ENCODE measurements at regions not wholly inside any gene's neighbourhood (a gene's known extent, or its start where the extent isn't known, plus 50 kb on each side); places are given as distances from the start of the nearest gene placed in this dataset.

- H3K36me3 ChIP-seq: no peaks in the 10 kb centered on the region
- DNase-seq (ENCODE audit: low spot score in 2 of 2): no peak
- intact Hi-C loops (cut with DNase I; ENCODE audit: low total_unique reads): no loop called here
- no peaks in the 10 kb centered on the region for H3K4me1 ChIP-seq
- H3K27ac ChIP-seq: no peak overlapping the region
- no peaks in the 10 kb centered on the region for H3K27me3 ChIP-seq
- H3K9me3 ChIP-seq: no peaks in the 10 kb centered on the region
- H3K4me3 ChIP-seq: no peak overlapping the region
- no peak for TF ChIP-seq CTCF (IDR thresholded peaks at IDR 0.05)
- no peak for TF ChIP-seq POLR2A (IDR thresholded peaks at IDR 0.05)
- TF ChIP-seq POLR2AphosphoS5 (IDR thresholded peaks at IDR 0.05): no peak
Measured at GRCh38 chr3:137468446-137468845, 295.7 kb upstream of the SOX14 start.

GRCh38 chr3:137469263-137469662, 294.9 kb upstream of the SOX14 start:
- H3K4me3 ChIP-seq: no peak overlapping the region
- no peak for DNase-seq (ENCODE audit: low spot score in 2 of 2)
- no peaks in the 10 kb centered on the region for H3K36me3 ChIP-seq
- no peak overlapping the region for H3K27ac ChIP-seq
- no peaks in the 10 kb centered on the region for H3K4me1 ChIP-seq
- intact Hi-C loops (cut with DNase I; ENCODE audit: low total_unique reads): no loop called here
- no peaks in the 10 kb centered on the region for H3K27me3 ChIP-seq
- no peaks in the 10 kb centered on the region for H3K9me3 ChIP-seq
- TF ChIP-seq POLR2A (IDR thresholded peaks at IDR 0.05) (no peak), CTCF (IDR thresholded peaks at IDR 0.05) (no peak), POLR2AphosphoS5 (IDR thresholded peaks at IDR 0.05) (no peak)

GRCh38 chr3:137471130-137471529, 293.0 kb upstream of the SOX14 start:
- intact Hi-C loops (cut with DNase I; ENCODE audit: low total_unique reads): no loop called here
- no peaks in the 10 kb centered on the region for H3K4me1 ChIP-seq
- H3K9me3 ChIP-seq: no peaks in the 10 kb centered on the region
- no peak for DNase-seq (ENCODE audit: low spot score in 2 of 2)
- H3K27me3 ChIP-seq: no peaks in the 10 kb centered on the region
- H3K27ac ChIP-seq: no peak overlapping the region
- H3K36me3 ChIP-seq: no peaks in the 10 kb centered on the region
- H3K4me3 ChIP-seq: no peak overlapping the region
- TF ChIP-seq POLR2AphosphoS5 (IDR thresholded peaks at IDR 0.05): no peak
- TF ChIP-seq POLR2A (IDR thresholded peaks at IDR 0.05): no peak
- no peak for TF ChIP-seq CTCF (IDR thresholded peaks at IDR 0.05)

- Histone ChIP-seq H3K27me3 (no peaks in the 10 kb centered on the region), H3K27ac (no peak overlapping the region), H3K4me1 (no peaks in the 10 kb centered on the region), H3K9me3 (no peaks in the 10 kb centered on the region), H3K36me3 (no peaks in the 10 kb centered on the region), H3K4me3 (no peak overlapping the region)
- no peak for DNase-seq (ENCODE audit: low spot score in 2 of 2)
- intact Hi-C loops (cut with DNase I; ENCODE audit: low total_unique reads): no loop called here
- TF ChIP-seq POLR2AphosphoS5 (IDR thresholded peaks at IDR 0.05): no peak
- TF ChIP-seq CTCF (IDR thresholded peaks at IDR 0.05): no peak
- TF ChIP-seq POLR2A (IDR thresholded peaks at IDR 0.05): no peak
Measured at GRCh38 chr3:137471558-137472204, 292.4 kb upstream of the SOX14 start.

GRCh38 chr3:137477614-137478013, 286.5 kb upstream of the SOX14 start:
- intact Hi-C loops (cut with DNase I; ENCODE audit: low total_unique reads): no loop called here
- DNase-seq (ENCODE audit: low spot score in 2 of 2): no peak

More at GRCh38 chr3:137477614-137478013, 286.5 kb upstream of the SOX14 start:
- H3K4me3 ChIP-seq: no peak overlapping the region
- no peaks in the 10 kb centered on the region for H3K36me3 ChIP-seq
- TF ChIP-seq POLR2A (IDR thresholded peaks at IDR 0.05): no peak
- no peak for TF ChIP-seq CTCF (IDR thresholded peaks at IDR 0.05)
- TF ChIP-seq POLR2AphosphoS5 (IDR thresholded peaks at IDR 0.05): no peak
- no peaks in the 10 kb centered on the region for H3K27me3 ChIP-seq
- H3K27ac ChIP-seq: no peak overlapping the region
- H3K9me3 ChIP-seq: peaks cover 0 to 14% of the 10 kb centered on the region in 2 donors
- no peaks in the 10 kb centered on the region for H3K4me1 ChIP-seq
